Upper lobe of left lung (tissue), 6 donors: ENCODE measurements at regions not wholly inside any gene's neighbourhood (a gene's known extent, or its start where the extent isn't known, plus 50 kb on each side); places are given as distances from the start of the nearest gene placed in this dataset.

Experiments
- ATAC-seq, 2 donors: fragments of 200-7000 bp; cut with Tn5 transposase; one replicate each; pipeline ENCODE4 v1.9.1; 2022; ENCODE audit warnings: mild to moderate bottlenecking in 2 of 2, moderate library complexity in 2 of 2; ENCODE audit not compliant: low FRiP score in 2 of 2
- DNase-seq, 2 donors: peaks; one replicate each; pipeline ENCODE4 v3.0.0-alpha.2; 2019 to 2020
- H3K27ac ChIP-seq, 4 donors: fragments of 200-600 bp; sonication (generic); one replicate each; pipeline ENCODE4 v1.5.1; 2016 to 2019
- H3K27me3 ChIP-seq, 4 donors: fragments of 200-600 bp; sonication (generic); one replicate each; pipeline ENCODE4 v1.5.1; 2017 to 2019
- H3K36me3 ChIP-seq, 4 donors: fragments of 200-600 bp; sonication (generic); one replicate each; pipeline ENCODE4 v1.5.1; 2016 to 2019
- H3K4me1 ChIP-seq, 4 donors: fragments of 200-600 bp; sonication (generic); one replicate each; pipeline ENCODE4 v1.5.1; 2018 to 2019
- H3K4me3 ChIP-seq, 4 donors: fragments of 200-600 bp; sonication (generic); one replicate each; pipeline ENCODE4 v1.5.1; 2017 to 2019; ENCODE audit warnings: mild to moderate bottlenecking in 2 of 4, moderate library complexity in 1 of 4
- H3K9me3 ChIP-seq, 4 donors: fragments of 200-600 bp; sonication (generic); one replicate each; pipeline ENCODE4 v1.5.1; 2018 to 2019
- CTCF ChIP-seq, 6 experiments: fragments of 450-650 bp in 4 of 6; fragments of 200-600 bp in 2 of 6; sonication (generic) in 2 of 6; IDR thresholded peaks; one replicate each; pipeline ENCODE4 v1.5.1; 2016 to 2019; ENCODE audit warnings: antibody characterized with exemption in 6 of 6
- EP300 ChIP-seq, 4 donors: sonication (generic); formaldehyde crosslinking; IDR thresholded peaks; one replicate each; pipeline ENCODE4 v1.5.1; 2017; ENCODE audit warnings: antibody characterized with exemption in 4 of 4, control low read depth in 2 of 4
- POLR2A ChIP-seq, 4 donors: fragments of 450-650 bp; IDR thresholded peaks; one replicate each; pipeline ENCODE4 v1.5.1; 2016 to 2017; ENCODE audit warnings: antibody characterized with exemption in 4 of 4, mild to moderate bottlenecking in 2 of 4
- POLR2AphosphoS5 ChIP-seq, 2 donors: sonication (generic); formaldehyde crosslinking; IDR thresholded peaks; one replicate each; pipeline ENCODE4 v1.5.1; 2017; ENCODE audit warnings: antibody characterized with exemption in 2 of 2
- WGBS, 2 donors: methylation state at CpG; one replicate each; pipeline ENCODE4 v1.1.5; 2017 to 2018; 5-methylcytosine and 5-hydroxymethylcytosine counted together
- donor health status: DM: no; HTN: no; CAD: no; lungs with moderate emphysema.
- donor health status: DM: no; HTN: yes; CAD: no; lungs with severe emphysema.

DNA sequence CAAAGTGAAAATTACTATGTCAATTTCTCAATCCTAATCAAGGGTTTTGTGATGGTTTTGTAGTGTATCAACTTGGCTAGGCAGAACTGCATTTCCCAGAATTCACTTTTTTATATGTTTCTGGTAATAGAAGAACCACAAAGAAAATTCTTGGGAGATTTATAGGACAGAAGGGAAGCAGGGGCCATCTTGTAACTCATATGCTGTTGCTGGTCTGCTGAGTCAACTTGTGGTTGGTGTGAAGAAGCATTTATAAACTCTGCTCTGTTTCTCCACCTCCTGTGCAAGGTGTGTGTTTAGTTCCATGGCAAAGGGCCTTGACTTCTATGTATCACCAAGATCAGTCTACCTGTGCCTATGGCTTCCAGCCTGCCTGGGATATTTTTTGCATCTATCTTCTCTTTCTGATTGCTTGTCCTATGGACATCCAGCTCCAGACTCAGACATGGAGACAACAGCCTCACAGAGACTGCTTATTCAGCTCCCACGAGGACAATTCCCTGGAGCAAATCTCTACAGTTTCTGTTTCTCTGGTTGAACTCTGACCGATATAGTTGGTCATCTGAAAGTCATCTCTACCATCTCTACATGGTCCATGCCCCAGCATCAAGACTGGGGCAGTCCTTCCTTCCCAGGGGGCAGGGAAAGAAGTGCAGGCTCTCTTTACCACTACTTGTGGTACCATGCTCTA lies 364.3 kb upstream of the DDHD1 start:
- ATAC-seq (no peak), DNase-seq (no peak)
- no peaks in the 10 kb centered on the region for H3K36me3 ChIP-seq
- no peaks in the 10 kb centered on the region for H3K9me3 ChIP-seq
- TF ChIP-seq POLR2AphosphoS5 (IDR thresholded peaks at IDR 0.05) (no peak), EP300 (IDR thresholded peaks at IDR 0.05) (no peak), CTCF (IDR thresholded peaks at IDR 0.05) (no peak), POLR2A (IDR thresholded peaks at IDR 0.05) (no peak)
- H3K27ac ChIP-seq = no peak overlapping the region
- peaks cover 0 to 4% (median 2%) of the 10 kb centered on the region in 4 donors for H3K4me1 ChIP-seq
- no peaks in the 10 kb centered on the region for H3K27me3 ChIP-seq
- H3K4me3 ChIP-seq = no peak overlapping the region
- WGBS, 2 donors = 92 to 93% methylated on average over 2 of the region's 2 CpGs

DNA sequence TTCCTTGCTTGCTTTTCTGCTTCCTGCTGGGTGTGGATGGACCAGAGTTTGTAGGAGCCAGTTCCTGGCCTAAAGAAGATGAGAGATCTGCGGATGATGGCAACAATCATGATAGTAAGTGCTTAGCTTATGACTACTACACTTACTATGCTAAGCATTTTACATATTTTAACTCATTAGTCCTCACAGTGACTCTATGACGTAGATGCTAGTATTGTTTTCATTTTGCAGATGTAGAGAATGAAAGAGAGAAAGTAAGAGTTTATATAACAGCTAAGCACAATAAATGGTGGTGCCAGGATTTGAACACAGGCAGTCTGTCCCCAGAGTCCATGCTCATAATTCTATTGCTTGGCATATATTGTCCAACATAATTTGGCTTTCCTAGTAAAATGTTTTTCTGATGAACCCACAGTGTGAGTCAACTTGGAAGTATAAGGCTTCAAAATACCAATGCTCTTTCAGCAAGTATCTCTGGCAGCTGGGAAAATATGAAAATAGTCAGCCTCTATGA lies 363.2 kb upstream of the DDHD1 start:
- H3K27ac ChIP-seq = no peak overlapping the region
- DNase-seq (no peak), ATAC-seq (peak in 1 of 2 donors; percentile 67)
- TF ChIP-seq CTCF (IDR thresholded peaks at IDR 0.05) (no peak), EP300 (IDR thresholded peaks at IDR 0.05) (no peak)
- 83 to 98% methylated on average over 2 of the region's 2 CpGs for WGBS, 2 donors
- H3K36me3 ChIP-seq = no peaks in the 10 kb centered on the region
- H3K9me3 ChIP-seq = no peaks in the 10 kb centered on the region
- no peaks in the 10 kb centered on the region for H3K27me3 ChIP-seq
- H3K4me3 ChIP-seq = no peak overlapping the region
- H3K4me1 ChIP-seq = peaks cover 0 to 4% (median 2%) of the 10 kb centered on the region in 4 donors

DNA sequence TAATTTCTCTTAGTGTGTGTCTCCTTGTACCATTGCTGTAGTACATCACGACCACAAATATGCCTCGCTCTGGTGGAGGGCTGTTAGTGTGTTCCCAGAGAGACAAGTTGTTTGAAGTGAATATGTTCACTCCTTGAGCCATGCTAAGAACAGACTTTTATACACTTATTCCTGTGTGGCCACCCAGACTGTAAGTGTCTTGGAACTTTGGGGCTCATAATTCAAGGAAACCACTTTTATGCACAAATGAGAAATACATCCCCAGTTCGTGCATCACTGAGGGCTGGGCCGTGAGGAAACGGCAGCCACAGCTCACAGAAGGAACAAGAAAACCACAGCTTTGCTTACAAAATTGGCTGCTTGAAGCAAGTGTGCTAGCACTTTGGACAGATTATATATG lies 362.2 kb upstream of the DDHD1 start:
- Histone ChIP-seq H3K4me3 (no peak overlapping the region), H3K36me3 (no peaks in the 10 kb centered on the region), H3K9me3 (no peaks in the 10 kb centered on the region), H3K4me1 (peaks cover 0 to 4% (median 2%) of the 10 kb centered on the region in 4 donors), H3K27ac (no peak overlapping the region), H3K27me3 (no peaks in the 10 kb centered on the region)
- TF ChIP-seq POLR2AphosphoS5 (IDR thresholded peaks at IDR 0.05) = no peak
- 39 to 65% methylated on average over 5 of the region's 5 CpGs for WGBS, 2 donors
- ATAC-seq (peak in 1 of 2 donors; percentile 22), DNase-seq (no peak)

DNA sequence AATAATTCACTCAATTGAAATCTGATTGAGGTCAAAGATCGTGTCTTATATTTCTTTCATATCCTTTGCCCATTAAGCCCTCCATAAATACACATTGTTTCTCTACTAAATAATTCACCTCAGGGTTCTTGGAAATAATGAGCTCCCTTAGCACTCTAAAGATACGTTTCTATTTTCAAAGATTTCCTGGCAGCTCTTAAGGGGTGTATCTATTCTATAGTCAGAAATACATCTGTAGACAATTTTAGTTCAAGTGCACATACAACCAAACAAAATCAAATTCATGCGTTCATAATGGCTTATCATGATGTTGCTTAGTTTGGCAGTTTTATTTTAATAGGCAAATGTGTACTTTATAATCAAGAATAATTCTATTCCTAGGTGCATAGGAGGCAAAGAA lies 361.1 kb upstream of the DDHD1 start:
- DNase-seq = no peak
- ATAC-seq = no peak
- Histone ChIP-seq H3K27ac (no peak overlapping the region), H3K36me3 (no peaks in the 10 kb centered on the region), H3K4me1 (peaks cover 0 to 4% (median 2%) of the 10 kb centered on the region in 4 donors), H3K27me3 (no peaks in the 10 kb centered on the region), H3K4me3 (no peak overlapping the region), H3K9me3 (no peaks in the 10 kb centered on the region)
- TF ChIP-seq CTCF (IDR thresholded peaks at IDR 0.05) (no peak), POLR2A (IDR thresholded peaks at IDR 0.05) (no peak), EP300 (IDR thresholded peaks at IDR 0.05) (no peak), POLR2AphosphoS5 (IDR thresholded peaks at IDR 0.05) (no peak)
- 94 to 96% methylated on average over 3 of the region's 3 CpGs for WGBS, 2 donors

DNA sequence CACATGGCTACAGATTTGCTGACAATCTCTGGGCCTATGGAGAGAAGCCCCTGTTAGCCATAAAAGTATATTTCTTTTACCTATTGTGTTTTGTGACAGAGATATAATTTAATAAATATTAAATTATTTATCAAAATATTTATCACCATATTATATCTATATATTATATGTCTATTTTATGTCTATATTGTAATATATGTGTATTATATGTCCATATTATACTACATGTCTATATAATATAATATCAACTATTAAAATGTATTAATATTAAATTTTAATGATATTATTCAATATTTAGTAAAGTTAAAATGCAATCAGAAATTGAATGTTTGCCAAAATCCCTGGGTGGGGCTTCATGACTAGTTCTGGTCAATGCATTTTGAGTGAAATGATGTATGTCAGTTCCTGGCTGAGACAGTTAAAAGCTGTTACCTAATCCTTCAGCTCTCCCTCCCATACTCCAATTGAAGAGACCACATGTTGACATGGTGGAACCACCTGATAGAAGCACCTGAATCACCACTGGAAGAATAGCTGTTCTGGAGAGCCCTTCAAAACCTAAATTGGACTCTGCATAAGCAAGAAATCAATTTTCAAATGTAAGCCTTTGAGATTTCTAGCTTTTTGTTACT lies 357.3 kb upstream of the DDHD1 start:
- Histone ChIP-seq H3K36me3 (no peaks in the 10 kb centered on the region), H3K4me3 (no peak overlapping the region), H3K9me3 (no peaks in the 10 kb centered on the region), H3K27me3 (no peaks in the 10 kb centered on the region), H3K27ac (no peak overlapping the region), H3K4me1 (peaks cover 0 to 2% (median 0%) of the 10 kb centered on the region in 4 donors)
- ATAC-seq = no peak
- DNase-seq = no peak
- TF ChIP-seq POLR2AphosphoS5 (IDR thresholded peaks at IDR 0.05) (no peak), CTCF (IDR thresholded peaks at IDR 0.05) (no peak), EP300 (IDR thresholded peaks at IDR 0.05) (no peak), POLR2A (IDR thresholded peaks at IDR 0.05) (no peak)
